ENCODE measurements at regions not wholly inside any gene's neighbourhood (a gene's known extent, or its start where the extent isn't known, plus 50 kb on each side); places are given as distances from the start of the nearest gene placed in this dataset.

GRCh38 chr15:34514251-34514670 is 69.2 kb downstream of the GOLGA8B start (continued):
- no peak for TF ChIP-seq ZNF16 (tag by site-specific recombination; IDR thresholded peaks at IDR 0.05; ENCODE audit: low read depth)
- TF ChIP-seq ZNF837 (tag by site-specific recombination; IDR thresholded peaks at IDR 0.05), result no peak
- TF ChIP-seq KLF1 (tag by site-specific recombination; IDR thresholded peaks at IDR 0.05), result peak; percentile 39; the same call in 1 of the 2 replicates
- no peak for TF ChIP-seq ZNF280D (tag by site-specific recombination; IDR thresholded peaks at IDR 0.05)
- TF ChIP-seq REPIN1 (tag by site-specific recombination; IDR thresholded peaks at IDR 0.05; ENCODE audit: low read depth), result no peak
- TF ChIP-seq PRDM1 (tag by site-specific recombination; IDR thresholded peaks at IDR 0.05), result no peak
- TF ChIP-seq ZNF335 (tag by site-specific recombination; conservative IDR thresholded peaks at IDR 0.05), result peak; percentile 93
- 0 out of 2 replicates have a peak, but pooled peaks have one; percentile 21 for TF ChIP-seq KLF16 (tag by site-specific recombination; IDR thresholded peaks at IDR 0.05)
- TF ChIP-seq ZSCAN16 (tag by site-specific recombination; IDR thresholded peaks at IDR 0.05), result no peak
- no peak for TF ChIP-seq GLI2 (tag by site-specific recombination; IDR thresholded peaks at IDR 0.05; ENCODE audit: borderline replicate concordance, low read depth)
- no peak for TF ChIP-seq GLI4 (tag by site-specific recombination; IDR thresholded peaks at IDR 0.05)
- peak; percentile 18; the same call in 1 of the 2 replicates for TF ChIP-seq ZSCAN30 (tag by site-specific recombination; IDR thresholded peaks at IDR 0.05)
- TF ChIP-seq ZNF362 (tag by site-specific recombination; IDR thresholded peaks at IDR 0.05), result no peak
- peak; percentile 67 for TF ChIP-seq PATZ1 (tag by site-specific recombination; IDR thresholded peaks at IDR 0.05)
- TF ChIP-seq KLF9 (tag by site-specific recombination; IDR thresholded peaks at IDR 0.05; ENCODE audit: low read depth), result no peak
- TF ChIP-seq ZSCAN4 (tag by site-specific recombination; IDR thresholded peaks at IDR 0.05), result no peak
- TF ChIP-seq ZNF488 (tag by site-specific recombination; IDR thresholded peaks at IDR 0.05), result no peak

GRCh38 chr15:34512628-34513027 is 70.8 kb downstream of the GOLGA8B start:
- ChIA-PET CTCF (interaction anchor here (0.9 kb wide), 1 partner anchor 14 kb away, joined by 4 read pairs; no protein-coding TSS in a partner anchor), POLR2A (no interaction called here)
- no peaks in the 10 kb centered on the region for H3K36me3 ChIP-seq (ENCODE audit: control insufficient read depth in 2 of 2, insufficient read depth in 1 of 2, low read length in 2 of 2)
- H3K4me1 ChIP-seq (ENCODE audit: control insufficient read depth, insufficient read depth, low read length), result no peaks in the 10 kb centered on the region
- no peak overlapping the region for H3K27ac ChIP-seq (ENCODE audit: extremely low read depth, low read depth, low read length)
- H3K9me3 ChIP-seq (ENCODE audit: control insufficient read depth, insufficient read depth, low read depth, low read length), result no peaks in the 10 kb centered on the region
- TF ChIP-seq ZBTB1 (tag by site-specific recombination; IDR thresholded peaks at IDR 0.05) (no peak), PBX3 (CRISPR knock-in tag; IDR thresholded peaks at IDR 0.05) (no peak), MEIS1 (CRISPR knock-in tag; IDR thresholded peaks at IDR 0.05; ENCODE audit: borderline replicate concordance) (no peak), ZNF488 (tag by site-specific recombination; IDR thresholded peaks at IDR 0.05) (no peak), ZNF266 (tag by site-specific recombination; IDR thresholded peaks at IDR 0.05; ENCODE audit: low read depth) (no peak), KLF7 (tag by site-specific recombination; IDR thresholded peaks at IDR 0.05; ENCODE audit: borderline replicate concordance) (no peak), ZNF239 (tag by site-specific recombination; IDR thresholded peaks at IDR 0.05) (no peak), IKZF3 (tag by site-specific recombination; IDR thresholded peaks at IDR 0.05) (no peak), KLF1 (tag by site-specific recombination; IDR thresholded peaks at IDR 0.05) (no peak)
- no peak overlapping the region for H3K4me3 ChIP-seq (ENCODE audit: low read depth, low read length)

All from HEK293 (cell line).